ENCODE measurements at regions not wholly inside any gene's neighbourhood (a gene's known extent, or its start where the extent isn't known, plus 50 kb on each side); places are given as distances from the start of the nearest gene placed in this dataset.

DNA sequence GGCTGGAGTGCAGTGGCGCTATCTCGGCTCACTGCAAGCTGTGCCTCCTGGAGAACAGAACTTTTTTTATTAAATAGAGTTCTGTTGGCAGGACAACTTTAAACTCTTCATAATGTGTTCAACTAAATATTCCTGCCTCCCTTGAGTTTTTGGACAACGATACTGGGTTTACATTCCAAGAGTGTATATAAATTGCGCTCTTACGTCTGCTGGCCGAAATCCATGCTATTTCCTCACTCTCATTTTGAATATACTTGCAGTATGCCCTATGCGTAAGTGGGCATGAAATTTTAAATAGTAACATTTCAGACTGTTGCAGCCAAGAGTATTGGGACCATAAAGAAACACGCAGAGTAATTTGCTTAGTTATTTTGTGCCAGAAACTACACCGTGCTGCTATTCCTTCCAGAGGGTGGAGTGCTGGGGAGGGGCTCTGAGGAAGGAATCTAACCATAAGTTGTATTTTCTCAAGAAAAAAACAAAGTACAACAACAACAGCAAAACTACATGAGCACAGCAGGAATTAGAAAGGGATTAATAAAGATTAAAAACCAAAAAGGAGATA, 480.0 kb downstream of the NLGN4X start:
- H3K36me3 ChIP-seq: no peaks in the 10 kb centered on the region
- H3K27ac ChIP-seq: no peak overlapping the region
- no peaks in the 10 kb centered on the region for H3K4me1 ChIP-seq (replicated peaks)
- no peaks in the 10 kb centered on the region for H3K9me3 ChIP-seq (replicated peaks)
- H3K4me3 ChIP-seq: no peak overlapping the region
- no peak for DNase-seq (ENCODE audit: low read depth in 1 of 2, low spot score in 2 of 2)
- H3K27me3 ChIP-seq (replicated peaks): no peaks in the 10 kb centered on the region

DNA sequence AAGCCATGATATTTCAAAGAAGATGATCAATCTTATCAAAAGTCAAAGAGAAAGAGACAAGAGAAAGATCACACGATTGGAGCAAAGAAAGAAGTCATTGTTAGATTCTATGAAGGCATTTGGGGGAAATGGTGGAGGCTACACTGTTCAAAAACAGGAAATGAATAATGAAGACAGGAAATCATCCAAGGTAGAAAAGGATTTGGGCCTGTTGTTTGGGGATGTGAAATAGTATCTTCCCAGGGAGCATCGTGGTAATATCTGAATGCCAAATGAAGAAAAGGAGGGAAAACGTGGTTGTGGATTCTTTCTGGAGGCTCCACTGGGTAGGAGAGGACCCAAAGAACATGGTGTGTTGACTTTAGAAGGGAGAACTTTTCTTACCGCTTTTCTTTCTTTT, 482.4 kb downstream of the NLGN4X start:
- H3K36me3 ChIP-seq: no peaks in the 10 kb centered on the region
- no peak overlapping the region for H3K27ac ChIP-seq
- no peak overlapping the region for H3K4me3 ChIP-seq
- no peaks in the 10 kb centered on the region for H3K27me3 ChIP-seq (replicated peaks)
- no peak for DNase-seq (ENCODE audit: low read depth in 1 of 2, low spot score in 2 of 2)
- no peaks in the 10 kb centered on the region for H3K4me1 ChIP-seq (replicated peaks)
- H3K9me3 ChIP-seq (replicated peaks): no peaks in the 10 kb centered on the region

- Histone ChIP-seq H3K4me3 (no peak overlapping the region), H3K36me3 (no peaks in the 10 kb centered on the region), H3K9me3 (replicated peaks) (no peaks in the 10 kb centered on the region), H3K27ac (no peak overlapping the region), H3K4me1 (replicated peaks) (no peaks in the 10 kb centered on the region), H3K27me3 (replicated peaks) (no peaks in the 10 kb centered on the region)
- DNase-seq (ENCODE audit: low read depth in 1 of 2, low spot score in 2 of 2): no peak
Measured at GRCh38 chrX:5733501-5733900, 495.2 kb downstream of the NLGN4X start.

GRCh38 chrX:5730556-5730955, 498.1 kb downstream of the NLGN4X start:
- DNase-seq (ENCODE audit: low read depth in 1 of 2, low spot score in 2 of 2): no peak
- Histone ChIP-seq H3K4me1 (replicated peaks) (no peaks in the 10 kb centered on the region), H3K9me3 (replicated peaks) (no peaks in the 10 kb centered on the region), H3K27me3 (replicated peaks) (no peaks in the 10 kb centered on the region), H3K4me3 (no peak overlapping the region), H3K36me3 (no peaks in the 10 kb centered on the region), H3K27ac (no peak overlapping the region)

DNA sequence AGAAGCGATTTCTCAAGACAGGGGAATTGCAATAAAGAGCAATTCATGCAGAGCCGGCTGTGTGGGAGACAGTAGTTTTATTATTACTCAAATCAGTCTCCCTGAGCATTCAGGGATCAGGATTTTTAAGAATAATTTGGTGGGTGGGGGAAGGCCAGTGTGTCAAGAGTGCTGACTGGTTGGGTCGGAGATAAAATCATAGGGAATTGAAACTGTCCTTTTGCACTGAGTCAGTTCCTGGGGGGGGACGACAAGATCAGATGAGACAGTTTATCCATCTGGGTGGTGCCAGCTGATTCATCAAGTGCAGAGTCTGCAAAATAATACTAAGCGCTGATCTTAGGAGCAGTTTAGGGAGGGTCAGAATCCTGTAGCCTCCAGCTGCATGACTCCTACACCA, 502.4 kb downstream of the NLGN4X start:
- Histone ChIP-seq H3K9me3 (replicated peaks) (no peaks in the 10 kb centered on the region), H3K27ac (no peak overlapping the region), H3K4me1 (replicated peaks) (no peaks in the 10 kb centered on the region), H3K27me3 (replicated peaks) (no peaks in the 10 kb centered on the region), H3K36me3 (no peaks in the 10 kb centered on the region), H3K4me3 (no peak overlapping the region)
- no peak for DNase-seq (ENCODE audit: low read depth in 1 of 2, low spot score in 2 of 2)

- Histone ChIP-seq H3K9me3 (replicated peaks) (no peaks in the 10 kb centered on the region), H3K27ac (no peak overlapping the region), H3K36me3 (no peaks in the 10 kb centered on the region), H3K27me3 (replicated peaks) (no peaks in the 10 kb centered on the region), H3K4me1 (replicated peaks) (no peaks in the 10 kb centered on the region), H3K4me3 (no peak overlapping the region)
- DNase-seq (ENCODE audit: low read depth in 1 of 2, low spot score in 2 of 2): no peak
Measured at GRCh38 chrX:5724123-5724522, 504.5 kb downstream of the NLGN4X start.

- H3K27ac ChIP-seq: no peak overlapping the region
- no peaks in the 10 kb centered on the region for H3K9me3 ChIP-seq (replicated peaks)
- H3K27me3 ChIP-seq (replicated peaks): no peaks in the 10 kb centered on the region
Measured at GRCh38 chrX:5718651-5719050, 510.0 kb downstream of the NLGN4X start.

GRCh38 chrX:5716666-5717065, 512.0 kb downstream of the NLGN4X start:
- H3K27ac ChIP-seq: no peak overlapping the region
- H3K4me3 ChIP-seq: no peak overlapping the region
- DNase-seq (ENCODE audit: low read depth in 1 of 2, low spot score in 2 of 2): no peak
- H3K27me3 ChIP-seq (replicated peaks): no peaks in the 10 kb centered on the region
- no peaks in the 10 kb centered on the region for H3K9me3 ChIP-seq (replicated peaks)
- no peaks in the 10 kb centered on the region for H3K36me3 ChIP-seq
- H3K4me1 ChIP-seq (replicated peaks): no peaks in the 10 kb centered on the region

More at GRCh38 chrX:5718651-5719050, 510.0 kb downstream of the NLGN4X start:
- Histone ChIP-seq H3K4me1 (replicated peaks) (no peaks in the 10 kb centered on the region), H3K4me3 (no peak overlapping the region), H3K36me3 (no peaks in the 10 kb centered on the region)
- no peak for DNase-seq (ENCODE audit: low read depth in 1 of 2, low spot score in 2 of 2)

DNA sequence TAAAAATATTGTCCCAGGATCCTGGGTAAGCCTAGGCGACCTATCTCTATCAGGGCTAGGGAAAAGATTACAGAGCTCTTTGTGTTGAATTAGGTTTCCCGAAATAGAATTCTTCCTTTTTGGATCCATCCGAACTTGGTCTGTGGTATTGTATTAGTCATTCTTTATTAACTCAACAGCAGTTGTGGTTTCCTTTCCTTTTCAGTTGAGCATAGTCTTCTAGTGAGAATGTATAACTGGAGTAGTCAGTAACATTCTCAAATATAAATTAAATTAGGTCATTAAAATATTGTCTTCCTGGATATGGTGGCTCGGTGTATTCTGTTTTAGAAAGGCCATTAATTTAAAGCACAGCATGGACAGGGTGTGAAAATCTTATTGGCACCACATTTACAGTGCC, 520.4 kb downstream of the NLGN4X start:
- H3K27ac ChIP-seq: no peak overlapping the region

GRCh38 chrX:5702890-5703289, 525.8 kb downstream of the NLGN4X start:
- no peaks in the 10 kb centered on the region for H3K9me3 ChIP-seq (replicated peaks)
- H3K4me1 ChIP-seq (replicated peaks): no peaks in the 10 kb centered on the region
- no peak for DNase-seq (ENCODE audit: low read depth in 1 of 2, low spot score in 2 of 2)
- H3K27ac ChIP-seq: no peak overlapping the region
- H3K27me3 ChIP-seq (replicated peaks): no peaks in the 10 kb centered on the region
- H3K36me3 ChIP-seq: no peaks in the 10 kb centered on the region
- no peak overlapping the region for H3K4me3 ChIP-seq

More for the DNA sequence above, 520.4 kb downstream of the NLGN4X start:
- H3K4me3 ChIP-seq: no peak overlapping the region
- no peaks in the 10 kb centered on the region for H3K27me3 ChIP-seq (replicated peaks)
- H3K36me3 ChIP-seq: no peaks in the 10 kb centered on the region
- H3K9me3 ChIP-seq (replicated peaks): no peaks in the 10 kb centered on the region
- DNase-seq (ENCODE audit: low read depth in 1 of 2, low spot score in 2 of 2): no peak
- no peaks in the 10 kb centered on the region for H3K4me1 ChIP-seq (replicated peaks)

DNA sequence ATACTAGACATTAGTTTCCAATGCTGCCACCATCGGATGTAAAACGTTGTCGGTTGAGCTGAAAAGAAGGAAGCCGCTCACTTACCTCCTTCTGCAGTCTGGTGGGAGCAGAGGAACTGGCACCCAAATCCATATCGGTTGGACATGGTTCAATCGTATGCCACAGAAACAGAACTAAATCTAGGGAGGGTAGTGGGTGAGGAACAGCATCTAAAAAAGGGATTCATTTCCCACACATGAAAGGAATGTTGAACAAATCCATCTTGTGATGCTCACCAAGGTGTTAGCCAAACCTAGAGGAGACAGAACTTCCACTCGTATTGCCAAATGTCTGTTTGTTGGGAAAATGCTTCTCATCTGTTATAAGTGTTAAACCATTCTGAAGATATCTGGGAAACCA, 532.7 kb downstream of the NLGN4X start:
- H3K9me3 ChIP-seq (replicated peaks): no peaks in the 10 kb centered on the region
- no peak overlapping the region for H3K4me3 ChIP-seq
- no peaks in the 10 kb centered on the region for H3K27me3 ChIP-seq (replicated peaks)
- H3K27ac ChIP-seq: no peak overlapping the region
- no peak for DNase-seq (ENCODE audit: low read depth in 1 of 2, low spot score in 2 of 2)
- no peaks in the 10 kb centered on the region for H3K4me1 ChIP-seq (replicated peaks)
- no peaks in the 10 kb centered on the region for H3K36me3 ChIP-seq

- Histone ChIP-seq H3K27me3 (replicated peaks) (no peaks in the 10 kb centered on the region), H3K4me1 (replicated peaks) (no peaks in the 10 kb centered on the region), H3K9me3 (replicated peaks) (no peaks in the 10 kb centered on the region), H3K27ac (no peak overlapping the region), H3K4me3 (no peak overlapping the region), H3K36me3 (no peaks in the 10 kb centered on the region)
- no peak for DNase-seq (ENCODE audit: low read depth in 1 of 2, low spot score in 2 of 2)
Measured at GRCh38 chrX:5683996-5684395, 544.7 kb downstream of the NLGN4X start.

- no peak for DNase-seq (ENCODE audit: low read depth in 1 of 2, low spot score in 2 of 2)
- no peak overlapping the region for H3K27ac ChIP-seq
- no peaks in the 10 kb centered on the region for H3K4me1 ChIP-seq (replicated peaks)
- no peaks in the 10 kb centered on the region for H3K9me3 ChIP-seq (replicated peaks)
- H3K36me3 ChIP-seq: no peaks in the 10 kb centered on the region
- H3K27me3 ChIP-seq (replicated peaks): no peaks in the 10 kb centered on the region
- no peak overlapping the region for H3K4me3 ChIP-seq
Measured at GRCh38 chrX:5681159-5681558, 547.5 kb downstream of the NLGN4X start.

DNA sequence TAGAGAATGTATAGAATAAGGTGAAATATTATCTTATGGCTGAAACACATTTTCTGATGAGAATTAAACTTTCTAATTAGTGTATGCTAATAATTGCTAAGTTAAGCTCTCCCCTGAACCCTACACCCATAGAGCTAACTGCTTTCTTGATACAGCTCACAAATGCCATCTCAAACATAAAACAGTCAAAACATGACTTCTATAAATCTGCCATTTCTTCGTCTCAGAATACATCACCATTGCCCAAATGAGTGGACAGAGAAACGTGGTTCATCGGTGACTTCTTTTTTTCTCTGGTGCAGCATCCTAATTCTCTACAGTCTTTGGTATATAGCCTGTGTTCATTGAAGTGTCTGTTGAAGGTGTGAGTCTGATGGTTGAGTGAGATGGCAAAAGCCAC, 554.6 kb downstream of the NLGN4X start:
- Histone ChIP-seq H3K27ac (no peak overlapping the region), H3K36me3 (no peaks in the 10 kb centered on the region), H3K4me3 (no peak overlapping the region), H3K27me3 (replicated peaks) (no peaks in the 10 kb centered on the region), H3K9me3 (replicated peaks) (no peaks in the 10 kb centered on the region), H3K4me1 (replicated peaks) (no peaks in the 10 kb centered on the region)
- DNase-seq (ENCODE audit: low read depth in 1 of 2, low spot score in 2 of 2): no peak

GRCh38 chrX:5672099-5672498, 556.6 kb downstream of the NLGN4X start:
- H3K27me3 ChIP-seq (replicated peaks): no peaks in the 10 kb centered on the region
- no peak overlapping the region for H3K4me3 ChIP-seq
- H3K36me3 ChIP-seq: no peaks in the 10 kb centered on the region
- no peaks in the 10 kb centered on the region for H3K4me1 ChIP-seq (replicated peaks)
- no peaks in the 10 kb centered on the region for H3K9me3 ChIP-seq (replicated peaks)
- no peak overlapping the region for H3K27ac ChIP-seq
- DNase-seq (ENCODE audit: low read depth in 1 of 2, low spot score in 2 of 2): no peak

Measured in SJSA1 (cell line).